ENCODE measurements at regions not wholly inside any gene's neighbourhood (a gene's known extent, or its start where the extent isn't known, plus 50 kb on each side); places are given as distances from the start of the nearest gene placed in this dataset.

DNA sequence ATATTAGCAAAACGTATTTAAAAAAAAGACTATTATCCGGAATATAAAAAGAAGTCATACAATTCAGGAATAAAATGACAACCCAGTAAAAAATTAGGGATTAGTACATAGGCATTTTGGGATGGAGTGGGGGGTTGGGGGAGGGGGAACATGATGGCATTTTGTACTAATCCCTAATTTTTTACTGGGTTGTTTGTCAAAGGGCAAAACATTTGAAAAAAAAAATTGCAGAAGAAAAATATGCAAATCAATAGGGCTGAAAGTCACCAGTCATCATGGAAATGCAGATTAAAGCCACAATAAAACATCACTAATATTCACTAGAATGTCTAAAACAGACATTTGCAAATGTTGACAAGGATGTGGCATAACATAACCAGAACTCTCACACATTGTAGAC lies 82.5 kb downstream of the RPL22L1 start:
- H3K4me1 ChIP-seq (ENCODE audit: control insufficient read depth in 2 of 2, insufficient read depth in 2 of 2, low read length in 1 of 2) = no peaks in the 10 kb centered on the region
- WGBS, 2 donors = 87 to 92% methylated on average over 2 of the region's 2 CpGs
- H3K27ac ChIP-seq (ENCODE audit: low read depth in 2 of 2, low read length in 1 of 2) = no peak overlapping the region
- H3K9me3 ChIP-seq (ENCODE audit: control insufficient read depth in 2 of 2, insufficient read depth in 1 of 2, low read depth in 1 of 2, low read length in 1 of 2) = no peaks in the 10 kb centered on the region
- H3K4me3 ChIP-seq (ENCODE audit: low read depth in 1 of 2, low read length in 2 of 2) = no peak overlapping the region
- H3K27me3 ChIP-seq (ENCODE audit: control insufficient read depth in 1 of 2, insufficient read depth in 2 of 2, low read length in 2 of 2) = no peaks in the 10 kb centered on the region
- no peaks in the 10 kb centered on the region for H3K36me3 ChIP-seq (ENCODE audit: control insufficient read depth in 2 of 2, insufficient read depth in 2 of 2, low read length in 1 of 2)

DNA sequence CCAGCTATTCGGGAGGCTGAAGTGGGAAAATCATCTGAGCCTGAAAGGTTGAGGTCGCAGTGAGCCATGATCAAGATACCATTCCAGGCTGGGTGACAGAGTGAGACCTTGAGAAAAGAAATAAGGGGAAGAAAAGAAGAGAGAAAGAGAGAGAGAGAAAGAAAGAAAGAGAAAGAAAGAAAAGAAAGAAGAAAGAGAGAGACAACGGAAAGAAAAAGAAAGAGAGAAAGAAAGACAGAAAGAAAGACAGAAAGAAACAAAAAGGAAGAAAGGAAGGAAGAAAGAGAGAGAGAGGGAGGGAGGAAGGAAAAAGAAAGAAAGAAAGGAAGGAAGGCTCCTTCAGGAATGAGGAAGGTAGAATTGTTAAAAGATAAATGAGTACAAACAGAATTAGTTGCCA lies 84.5 kb downstream of the RPL22L1 start:
- no peak overlapping the region for H3K27ac ChIP-seq (ENCODE audit: low read depth in 2 of 2, low read length in 1 of 2)
- H3K27me3 ChIP-seq (ENCODE audit: control insufficient read depth in 1 of 2, insufficient read depth in 2 of 2, low read length in 2 of 2) = peaks cover 0 to 3% of the 10 kb centered on the region in 2 donors
- H3K36me3 ChIP-seq (ENCODE audit: control insufficient read depth in 2 of 2, insufficient read depth in 2 of 2, low read length in 1 of 2) = no peaks in the 10 kb centered on the region
- H3K4me1 ChIP-seq (ENCODE audit: control insufficient read depth in 2 of 2, insufficient read depth in 2 of 2, low read length in 1 of 2) = no peaks in the 10 kb centered on the region
- WGBS, 2 donors = 85 to 89% methylated on average over 3 of the region's 3 CpGs
- no peak overlapping the region for H3K4me3 ChIP-seq (ENCODE audit: low read depth in 1 of 2, low read length in 2 of 2)
- no peaks in the 10 kb centered on the region for H3K9me3 ChIP-seq (ENCODE audit: control insufficient read depth in 2 of 2, insufficient read depth in 1 of 2, low read depth in 1 of 2, low read length in 1 of 2)

DNA sequence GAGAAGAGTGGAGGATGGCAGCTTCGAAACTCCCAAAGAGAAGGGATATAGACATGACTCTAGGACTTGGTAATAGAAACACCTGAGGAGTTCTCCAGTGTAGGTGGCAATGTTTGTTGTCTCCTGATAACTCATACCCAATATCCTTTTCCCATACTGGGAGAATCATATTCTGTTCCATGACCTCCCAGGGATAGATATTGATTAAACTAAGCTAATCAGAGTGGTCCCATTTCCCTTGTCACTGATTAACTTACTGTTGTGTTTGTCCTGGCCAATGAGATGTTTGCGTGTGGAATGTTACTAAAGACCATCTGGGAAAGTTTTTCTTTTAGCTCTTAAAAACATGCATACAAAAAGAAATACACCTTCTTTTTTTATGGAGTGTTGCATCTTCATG lies 85.6 kb downstream of the RPL22L1 start:
- H3K4me3 ChIP-seq (ENCODE audit: low read depth in 1 of 2, low read length in 2 of 2) = no peak overlapping the region
- H3K27ac ChIP-seq (ENCODE audit: low read depth in 2 of 2, low read length in 1 of 2) = no peak overlapping the region
- no peaks in the 10 kb centered on the region for H3K4me1 ChIP-seq (ENCODE audit: control insufficient read depth in 2 of 2, insufficient read depth in 2 of 2, low read length in 1 of 2)
- H3K9me3 ChIP-seq (ENCODE audit: control insufficient read depth in 2 of 2, insufficient read depth in 1 of 2, low read depth in 1 of 2, low read length in 1 of 2) = no peaks in the 10 kb centered on the region
- H3K27me3 ChIP-seq (ENCODE audit: control insufficient read depth in 1 of 2, insufficient read depth in 2 of 2, low read length in 2 of 2) = peaks cover 0 to 3% of the 10 kb centered on the region in 2 donors
- no peaks in the 10 kb centered on the region for H3K36me3 ChIP-seq (ENCODE audit: control insufficient read depth in 2 of 2, insufficient read depth in 2 of 2, low read length in 1 of 2)
- 79 to 90% methylated on average over 2 of the region's 2 CpGs for WGBS, 2 donors

DNA sequence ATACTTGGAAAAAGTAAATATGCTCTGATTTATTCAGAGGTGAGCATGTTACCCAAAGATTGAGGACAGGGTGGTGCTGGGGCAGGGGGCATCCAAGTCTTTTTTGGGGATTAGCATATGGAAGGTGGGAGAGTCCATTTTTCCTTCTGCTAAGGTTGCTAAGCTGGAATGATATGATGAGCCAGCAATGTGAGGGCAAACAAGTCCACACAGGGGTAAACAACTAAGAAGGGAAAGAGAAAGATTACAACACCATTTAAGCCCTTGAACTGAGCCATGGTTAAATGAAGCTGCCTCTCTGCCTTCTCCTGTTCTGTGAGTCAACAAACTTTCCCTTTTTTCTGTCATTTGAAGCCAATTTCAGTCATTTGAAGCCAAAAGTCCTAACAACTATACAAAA lies 89.0 kb downstream of the RPL22L1 start:
- Histone ChIP-seq H3K9me3 (ENCODE audit: control insufficient read depth in 2 of 2, insufficient read depth in 1 of 2, low read depth in 1 of 2, low read length in 1 of 2) (no peaks in the 10 kb centered on the region), H3K36me3 (ENCODE audit: control insufficient read depth in 2 of 2, insufficient read depth in 2 of 2, low read length in 1 of 2) (no peaks in the 10 kb centered on the region), H3K4me3 (ENCODE audit: low read depth in 1 of 2, low read length in 2 of 2) (no peak overlapping the region), H3K27me3 (ENCODE audit: control insufficient read depth in 1 of 2, insufficient read depth in 2 of 2, low read length in 2 of 2) (peaks cover 0 to 3% of the 10 kb centered on the region in 2 donors), H3K27ac (ENCODE audit: low read depth in 2 of 2, low read length in 1 of 2) (no peak overlapping the region), H3K4me1 (ENCODE audit: control insufficient read depth in 2 of 2, insufficient read depth in 2 of 2, low read length in 1 of 2) (no peaks in the 10 kb centered on the region)

DNA sequence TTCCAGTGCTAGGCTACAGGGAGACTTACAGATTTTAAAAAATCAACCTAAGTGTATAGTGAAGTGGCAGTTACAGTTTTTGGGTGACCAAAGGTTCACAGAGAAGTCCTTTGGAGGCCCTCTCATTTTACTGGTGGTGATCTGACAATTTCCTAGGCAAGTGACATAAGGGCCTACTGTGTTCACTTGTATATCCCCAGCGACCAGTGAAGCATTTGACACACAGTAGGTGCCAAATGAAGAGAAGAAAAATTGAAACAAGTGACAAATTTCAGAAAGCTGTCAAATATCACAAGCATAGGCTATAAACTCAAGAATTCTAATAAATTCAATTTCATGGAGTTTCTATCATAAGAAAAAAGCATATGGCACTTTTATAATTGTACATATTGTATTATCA lies 89.5 kb downstream of the RPL22L1 start:
- H3K36me3 ChIP-seq (ENCODE audit: control insufficient read depth in 2 of 2, insufficient read depth in 2 of 2, low read length in 1 of 2) = no peaks in the 10 kb centered on the region
- no peak overlapping the region for H3K27ac ChIP-seq (ENCODE audit: low read depth in 2 of 2, low read length in 1 of 2)
- no peaks in the 10 kb centered on the region for H3K9me3 ChIP-seq (ENCODE audit: control insufficient read depth in 2 of 2, insufficient read depth in 1 of 2, low read depth in 1 of 2, low read length in 1 of 2)
- peaks cover 0 to 3% of the 10 kb centered on the region in 2 donors for H3K27me3 ChIP-seq (ENCODE audit: control insufficient read depth in 1 of 2, insufficient read depth in 2 of 2, low read length in 2 of 2)
- no peak overlapping the region for H3K4me3 ChIP-seq (ENCODE audit: low read depth in 1 of 2, low read length in 2 of 2)
- no peaks in the 10 kb centered on the region for H3K4me1 ChIP-seq (ENCODE audit: control insufficient read depth in 2 of 2, insufficient read depth in 2 of 2, low read length in 1 of 2)
- WGBS, 2 donors = 46 to 54% methylated on average over 1 of the region's 1 CpG

DNA sequence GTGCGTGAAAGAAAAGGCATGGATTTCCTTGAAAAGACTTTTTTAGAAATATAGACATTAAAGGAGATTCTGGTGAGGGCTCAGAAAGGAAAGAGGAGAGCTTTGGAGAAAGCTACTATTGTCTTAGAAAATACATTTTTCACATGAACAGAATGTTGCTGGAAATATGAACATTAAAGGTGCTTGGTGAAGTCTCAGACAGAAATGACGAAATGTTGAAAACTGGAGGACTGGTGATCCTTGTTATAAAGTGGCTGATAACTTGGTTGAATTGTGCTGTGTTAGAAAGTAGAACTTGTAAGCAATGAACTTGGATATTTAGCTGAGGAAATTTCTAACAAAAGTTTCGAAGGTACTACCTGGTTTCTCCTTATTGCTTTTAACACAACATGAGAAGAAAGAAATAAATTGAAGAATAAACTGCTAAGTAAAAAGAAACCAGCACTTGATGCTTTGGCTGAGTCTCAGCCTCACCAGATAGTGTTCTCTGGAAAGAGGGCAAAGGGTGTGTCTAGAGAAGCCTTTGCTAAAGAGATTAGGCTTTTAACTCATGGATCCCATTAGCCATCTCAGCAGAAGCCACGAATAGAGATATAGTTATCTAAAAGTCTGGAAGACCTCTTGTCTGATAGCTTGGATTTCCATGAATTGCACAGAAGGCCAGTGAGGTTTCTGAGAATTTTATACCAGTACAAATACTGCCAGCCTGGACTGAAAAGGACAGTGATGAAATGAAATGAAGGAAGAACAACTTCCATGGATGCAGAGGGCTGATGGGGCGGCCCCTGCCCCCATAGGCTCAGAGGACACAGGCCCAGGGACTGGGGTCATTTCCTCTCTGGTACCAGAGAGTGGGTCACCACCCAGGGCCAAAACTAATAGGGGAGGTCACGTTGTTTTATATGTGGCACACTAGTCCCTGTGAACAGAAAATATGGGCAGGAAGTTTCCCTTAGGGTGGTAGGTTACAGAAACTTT lies 91.5 kb downstream of the RPL22L1 start:
- H3K36me3 ChIP-seq (ENCODE audit: control insufficient read depth in 2 of 2, insufficient read depth in 2 of 2, low read length in 1 of 2) = no peaks in the 10 kb centered on the region
- H3K9me3 ChIP-seq (ENCODE audit: control insufficient read depth in 2 of 2, insufficient read depth in 1 of 2, low read depth in 1 of 2, low read length in 1 of 2) = no peaks in the 10 kb centered on the region
- H3K4me3 ChIP-seq (ENCODE audit: low read depth in 1 of 2, low read length in 2 of 2) = no peak overlapping the region
- H3K27ac ChIP-seq (ENCODE audit: low read depth in 2 of 2, low read length in 1 of 2) = no peak overlapping the region
- H3K4me1 ChIP-seq (ENCODE audit: control insufficient read depth in 2 of 2, insufficient read depth in 2 of 2, low read length in 1 of 2) = peaks cover 0 to 2% of the 10 kb centered on the region in 2 donors
- 87% methylated on average over 6 of the region's 6 CpGs for WGBS, 2 donors
- peaks cover 0 to 3% of the 10 kb centered on the region in 2 donors for H3K27me3 ChIP-seq (ENCODE audit: control insufficient read depth in 1 of 2, insufficient read depth in 2 of 2, low read length in 2 of 2)

DNA sequence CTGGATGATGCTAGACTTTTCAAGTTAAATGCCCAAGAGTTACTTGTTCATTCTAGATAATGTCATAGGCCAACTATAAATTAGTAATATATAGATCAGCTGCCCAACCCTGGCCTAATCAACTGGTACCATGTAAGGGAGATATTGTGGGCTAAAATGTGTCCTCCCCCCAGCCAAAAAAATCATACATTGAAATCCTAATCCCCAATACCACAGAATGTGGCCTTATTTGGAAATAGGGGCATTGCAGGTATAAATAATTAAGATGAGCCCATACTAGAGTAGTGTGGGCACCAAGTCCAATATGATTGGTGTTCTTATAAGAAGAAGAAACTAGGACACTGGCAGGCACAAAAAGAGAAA lies 92.5 kb downstream of the RPL22L1 start:
- H3K27me3 ChIP-seq (ENCODE audit: control insufficient read depth in 1 of 2, insufficient read depth in 2 of 2, low read length in 2 of 2) = peaks cover 0 to 3% of the 10 kb centered on the region in 2 donors
- H3K36me3 ChIP-seq (ENCODE audit: control insufficient read depth in 2 of 2, insufficient read depth in 2 of 2, low read length in 1 of 2) = no peaks in the 10 kb centered on the region
- no peak overlapping the region for H3K4me3 ChIP-seq (ENCODE audit: low read depth in 1 of 2, low read length in 2 of 2)
- H3K27ac ChIP-seq (ENCODE audit: low read depth in 2 of 2, low read length in 1 of 2) = no peak overlapping the region
- peaks cover 0 to 2% of the 10 kb centered on the region in 2 donors for H3K4me1 ChIP-seq (ENCODE audit: control insufficient read depth in 2 of 2, insufficient read depth in 2 of 2, low read length in 1 of 2)
- H3K9me3 ChIP-seq (ENCODE audit: control insufficient read depth in 2 of 2, insufficient read depth in 1 of 2, low read depth in 1 of 2, low read length in 1 of 2) = no peaks in the 10 kb centered on the region

DNA sequence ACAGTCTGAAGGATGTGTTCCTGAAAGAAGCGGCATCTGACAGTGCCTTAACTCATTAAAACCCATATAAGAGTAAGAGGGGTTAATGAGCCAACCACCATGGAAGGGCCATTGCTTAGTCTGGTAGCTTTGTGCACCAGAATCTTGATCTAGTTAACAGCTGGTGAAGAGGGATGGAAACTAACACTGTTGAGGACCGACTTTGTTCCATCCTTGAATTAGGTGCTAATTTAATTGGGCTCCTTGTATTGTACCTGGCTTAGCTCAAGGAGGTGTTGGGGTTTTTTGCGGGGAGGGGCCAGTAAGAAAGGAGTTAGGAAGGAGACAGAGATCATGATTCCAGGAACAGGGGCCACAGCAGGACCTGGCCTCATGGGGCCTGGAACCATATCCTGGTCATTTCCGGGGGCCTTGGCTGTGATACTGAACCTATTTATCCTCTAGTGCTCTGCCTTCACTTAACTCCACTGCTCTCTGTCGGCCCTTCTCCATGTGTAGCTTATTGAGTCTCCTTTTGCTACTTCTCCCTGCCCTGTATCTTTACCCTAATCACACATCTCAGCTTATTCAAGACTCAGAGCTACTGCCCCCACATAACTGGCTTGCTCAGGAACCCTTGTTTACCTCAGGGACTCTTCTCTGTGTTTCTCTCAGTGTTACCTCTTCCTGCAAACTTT lies 93.0 kb downstream of the RPL22L1 start:
- H3K36me3 ChIP-seq (ENCODE audit: control insufficient read depth in 2 of 2, insufficient read depth in 2 of 2, low read length in 1 of 2) = no peaks in the 10 kb centered on the region
- H3K27ac ChIP-seq (ENCODE audit: low read depth in 2 of 2, low read length in 1 of 2) = no peak overlapping the region
- H3K27me3 ChIP-seq (ENCODE audit: control insufficient read depth in 1 of 2, insufficient read depth in 2 of 2, low read length in 2 of 2) = peaks cover 0 to 3% of the 10 kb centered on the region in 2 donors
- H3K4me1 ChIP-seq (ENCODE audit: control insufficient read depth in 2 of 2, insufficient read depth in 2 of 2, low read length in 1 of 2) = peaks cover 0 to 2% of the 10 kb centered on the region in 2 donors
- no peaks in the 10 kb centered on the region for H3K9me3 ChIP-seq (ENCODE audit: control insufficient read depth in 2 of 2, insufficient read depth in 1 of 2, low read depth in 1 of 2, low read length in 1 of 2)
- WGBS, 2 donors = 84 to 89% methylated on average over 5 of the region's 5 CpGs
- H3K4me3 ChIP-seq (ENCODE audit: low read depth in 1 of 2, low read length in 2 of 2) = no peak overlapping the region

DNA sequence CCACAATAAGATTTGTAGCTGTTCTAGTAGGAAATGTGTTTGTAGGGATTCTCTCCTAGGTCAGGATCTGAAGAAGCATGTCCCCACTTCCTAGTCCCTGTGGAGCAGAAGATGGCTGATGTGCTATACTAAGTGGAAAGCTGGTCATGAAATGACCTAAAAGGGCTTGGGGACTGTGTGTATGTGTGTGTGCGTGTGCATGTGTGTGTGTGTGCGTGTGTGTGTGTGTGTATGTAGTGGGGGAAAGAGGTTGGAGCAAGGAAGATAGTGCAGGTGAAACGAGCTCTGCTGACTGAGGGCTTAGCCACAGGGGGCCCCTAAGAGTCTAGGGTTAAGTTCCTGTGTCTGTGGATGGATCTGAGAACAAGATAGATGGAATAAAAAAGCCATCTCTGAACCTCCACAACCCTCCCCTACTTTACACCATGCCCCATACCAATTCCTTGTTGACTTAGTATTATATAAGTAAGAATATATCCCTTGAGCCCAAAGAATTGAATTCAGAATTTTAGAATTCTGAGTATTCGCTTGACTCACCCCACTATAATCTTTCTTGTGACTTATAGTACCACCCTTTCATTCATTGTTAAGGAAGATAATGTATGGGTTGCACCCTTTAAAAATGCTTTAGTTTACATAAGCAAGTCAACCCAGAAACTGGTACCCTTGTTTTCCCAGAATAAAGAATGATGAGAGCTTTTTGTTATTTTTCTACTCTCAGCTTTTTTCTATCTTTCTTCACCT lies 96.1 kb downstream of the RPL22L1 start:
- Histone ChIP-seq H3K27me3 (ENCODE audit: control insufficient read depth in 1 of 2, insufficient read depth in 2 of 2, low read length in 2 of 2) (no peaks in the 10 kb centered on the region), H3K27ac (ENCODE audit: low read depth in 2 of 2, low read length in 1 of 2) (no peak overlapping the region), H3K4me3 (ENCODE audit: low read depth in 1 of 2, low read length in 2 of 2) (no peak overlapping the region), H3K9me3 (ENCODE audit: control insufficient read depth in 2 of 2, insufficient read depth in 1 of 2, low read depth in 1 of 2, low read length in 1 of 2) (no peaks in the 10 kb centered on the region), H3K4me1 (ENCODE audit: control insufficient read depth in 2 of 2, insufficient read depth in 2 of 2, low read length in 1 of 2) (peaks cover 0 to 2% of the 10 kb centered on the region in 2 donors), H3K36me3 (ENCODE audit: control insufficient read depth in 2 of 2, insufficient read depth in 2 of 2, low read length in 1 of 2) (no peaks in the 10 kb centered on the region)
- 80 to 87% methylated on average over 4 of the region's 4 CpGs for WGBS, 2 donors
